Heart left ventricle (tissue), 13 donors: ENCODE measurements at regions not wholly inside any gene's neighbourhood (a gene's known extent, or its start where the extent isn't known, plus 50 kb on each side); places are given as distances from the start of the nearest gene placed in this dataset.
A peak's percentile ranks its signal among the peaks of the same experiment; 100 is the strongest.

Source experiments
- CTCF ChIP-seq, 12 donors: fragments of 200-600 bp; sonication (generic) in 4 of 12; IDR thresholded peaks; one replicate each; pipeline versions ENCODE4 v1.5.0 to v1.8.0; 2018 to 2022; ENCODE audit warnings: antibody characterized with exemption in 12 of 12, mild to moderate bottlenecking in 5 of 12
- POLR2A ChIP-seq, 2 donors: fragments of 450-650 bp; IDR thresholded peaks; one replicate each; pipeline ENCODE4 v1.6.1; 2017; ENCODE audit warnings: antibody characterized with exemption in 2 of 2, mild to moderate bottlenecking in 2 of 2, moderate library complexity in 2 of 2
- donor health status: ischemic (EF 13 %, LVEDD 7.1; RV severe dilation, severe dysfunction).
- donor health status: DM: no; HTN: yes; CAD: no.
- donor health status: DM: no; HTN: no; CAD: no.
- donor health status: ischemic (EF 25% LVEDD 6.9; RV normal size, moderate dysfunction).
- donor health status: ischemic (EF 25% LVEDD 5.7; RV mildly dilated, moderate dysfunction).
- donor health status: ischemic (EF 35%, LVEDD 5.7; RV mildly dilated, moderate dysfunction).
- donor health status: nonischemic (EF 11% LVEDD 7.7; RV severe dilation, severe dysfunction).
- donor health status: DM: yes; HTN: yes; CAD: no.
- donor health status: PGD.
- donor health status: ischemic (EF 29% LVEDD 5.4; RV normal size, mild dysfunction).
- donor health status: nonischemic (EF 23%, LVEDD 6.1; RV moderate dilation, normal function).

- TF ChIP-seq CTCF (IDR thresholded peaks at IDR 0.05) (peak in 4 of 12 donors; percentile 6 to 20 (median 14)), POLR2A (IDR thresholded peaks at IDR 0.05) (no peak)
These were observed 667.0 kb upstream of the MARCKS start for GRCh38 chr6:113190170-113190569.
